GM23338 (cell line): ENCODE measurements at regions not wholly inside any gene's neighbourhood (a gene's known extent, or its start where the extent isn't known, plus 50 kb on each side); places are given as distances from the start of the nearest gene placed in this dataset.

Experiments
- ATAC-seq: fragments of 200-7000 bp; cut with Tn5 transposase; 3 replicates; pipeline ENCODE4 v1.9.1; 2020
- DNase-seq: peaks from one replicate; pipeline ENCODE4 v3.0.0-alpha.2; 2015; ENCODE audit warnings: low spot score
- H2AFZ ChIP-seq: fragments of 200-600 bp; sonication (generic); 2 replicates; pipeline ENCODE4 v1.8.0; 2016; ENCODE audit warnings: antibody characterized with exemption, mild to moderate bottlenecking, moderate library complexity
- H3F3A ChIP-seq: fragments of 200-600 bp; sonication (generic); replicated peaks from 2 replicates; pipeline ENCODE4 v1.8.0; 2017; ENCODE audit warnings: antibody characterized with exemption, mixed run types, low read depth
- H3K27ac ChIP-seq: fragments of 200-600 bp; sonication (generic); 2 replicates; pipeline ENCODE4 v1.6.1; 2016; ENCODE audit warnings: low read depth
- H3K27me3 ChIP-seq: fragments of 200-600 bp; sonication (generic); 2 replicates; pipeline ENCODE4 v1.8.0; 2016; ENCODE audit warnings: mild to moderate bottlenecking, mixed run types, moderate library complexity; ENCODE audit not compliant: insufficient read depth
- H3K36me3 ChIP-seq: fragments of 200-600 bp; sonication (generic); 2 replicates; pipeline ENCODE4 v1.8.0; 2016; ENCODE audit warnings: mild to moderate bottlenecking; ENCODE audit not compliant: insufficient read depth
- H3K4me1 ChIP-seq: fragments of 200-600 bp; sonication (generic); 2 replicates; pipeline ENCODE4 v1.8.0; 2016; ENCODE audit warnings: mild to moderate bottlenecking, moderate library complexity; ENCODE audit not compliant: insufficient read depth
- H3K4me2 ChIP-seq: fragments of 200-600 bp; sonication (generic); 2 replicates; pipeline ENCODE4 v1.7.1; 2017; ENCODE audit warnings: mixed run types
- H3K4me3 ChIP-seq: fragments of 200-600 bp; sonication (generic); 2 replicates; pipeline ENCODE4 v1.6.1; 2016; ENCODE audit warnings: mixed run types
- H3K79me2 ChIP-seq: fragments of 200-600 bp; sonication (generic); replicated peaks from 2 replicates; pipeline ENCODE4 v1.8.0; 2017; ENCODE audit warnings: mild to moderate bottlenecking; ENCODE audit not compliant: insufficient read depth
- H3K9me2 ChIP-seq: fragments of 200-600 bp; sonication (generic); 2 replicates; pipeline ENCODE4 v1.8.0; 2017; ENCODE audit not compliant: insufficient read depth
- H4K20me1 ChIP-seq: fragments of 200-600 bp; sonication (generic); replicated peaks from 2 replicates; pipeline ENCODE4 v1.8.0; 2017; ENCODE audit warnings: mild to moderate bottlenecking; ENCODE audit not compliant: insufficient read depth
- H3K27ac Mint-ChIP-seq: 2 replicates; pipeline ENCODE4 v1.8.0; 2020; ENCODE audit warnings: inconsistent platforms, mild to moderate bottlenecking, moderate library complexity, mixed read lengths
- H3K27me3 Mint-ChIP-seq: 3 replicates; pipeline ENCODE4 v1.8.0; 2022; ENCODE audit warnings: low read depth, mild to moderate bottlenecking, moderate library complexity, mixed read lengths, inconsistent platforms; ENCODE audit not compliant: insufficient read depth, poor library complexity
- H3K36me3 Mint-ChIP-seq: 3 replicates; pipeline ENCODE4 v1.8.0; 2021; ENCODE audit warnings: low read depth, mild to moderate bottlenecking, inconsistent platforms, moderate library complexity, mixed read lengths
- H3K4me1 Mint-ChIP-seq: 3 replicates; pipeline ENCODE4 v1.8.0; 2020; ENCODE audit warnings: mild to moderate bottlenecking, inconsistent platforms, mixed read lengths
- H3K4me3 Mint-ChIP-seq: 3 replicates; pipeline ENCODE4 v1.8.0; 2021; ENCODE audit warnings: moderate library complexity, mild to moderate bottlenecking, inconsistent platforms, mixed read lengths
- H3K9me3 Mint-ChIP-seq: 3 replicates; pipeline ENCODE4 v1.8.0; 2020; ENCODE audit warnings: moderate library complexity, mild to moderate bottlenecking, inconsistent platforms, mixed read lengths
- EZH2 ChIP-seq: fragments of 200-600 bp; sonication (generic); IDR thresholded peaks from one replicate; pipeline ENCODE4 v1.8.0; 2017; ENCODE audit warnings: antibody characterized with exemption, mild to moderate bottlenecking, low read depth; ENCODE audit not compliant: unreplicated experiment
- EZH2phosphoT487 ChIP-seq: fragments of 200-600 bp; sonication (generic); IDR thresholded peaks from one replicate; pipeline ENCODE4 v1.8.1; 2018; ENCODE audit warnings: antibody characterized with exemption; ENCODE audit not compliant: unreplicated experiment
- JUNB ChIP-seq: IDR thresholded peaks from one replicate; pipeline ENCODE4 v1.6.1; 2016; ENCODE audit warnings: antibody characterized with exemption; ENCODE audit not compliant: unreplicated experiment
- POLR2AphosphoS5 ChIP-seq: IDR thresholded peaks from 2 replicates; pipeline ENCODE4 v1.6.1; 2016; ENCODE audit warnings: antibody characterized with exemption, low read depth
- REST ChIP-seq: IDR thresholded peaks from one replicate; pipeline ENCODE4 v1.6.1; 2018; ENCODE audit warnings: antibody characterized with exemption; ENCODE audit not compliant: unreplicated experiment
- STAT1 ChIP-seq: IDR thresholded peaks from one replicate; pipeline ENCODE4 v1.6.1; 2016; ENCODE audit warnings: antibody characterized with exemption; ENCODE audit not compliant: unreplicated experiment
- ZNF114 ChIP-seq: fragments of 250-450 bp; sonication (Bioruptor Pico); IDR thresholded peaks from 2 replicates; pipeline ENCODE4 v1.5.0; 2020; ENCODE audit warnings: mild to moderate bottlenecking, moderate library complexity
- ZNF331 ChIP-seq: fragments of 250-450 bp; sonication (Bioruptor Pico); IDR thresholded peaks from 2 replicates; pipeline ENCODE4 v1.5.0; 2020; ENCODE audit warnings: low read depth, mild to moderate bottlenecking, moderate library complexity
- TF ChIP-seq, protein P1 (sequence below): fragments of 250-450 bp; sonication (Bioruptor Pico); IDR thresholded peaks from 2 replicates; pipeline ENCODE4 v1.5.0; 2020; ENCODE audit warnings: mild to moderate bottlenecking, moderate library complexity
- TF ChIP-seq, protein P2 (sequence below): IDR thresholded peaks from 2 replicates; pipeline ENCODE4 v1.6.1; 2016; ENCODE audit warnings: antibody characterized with exemption

DNA sequence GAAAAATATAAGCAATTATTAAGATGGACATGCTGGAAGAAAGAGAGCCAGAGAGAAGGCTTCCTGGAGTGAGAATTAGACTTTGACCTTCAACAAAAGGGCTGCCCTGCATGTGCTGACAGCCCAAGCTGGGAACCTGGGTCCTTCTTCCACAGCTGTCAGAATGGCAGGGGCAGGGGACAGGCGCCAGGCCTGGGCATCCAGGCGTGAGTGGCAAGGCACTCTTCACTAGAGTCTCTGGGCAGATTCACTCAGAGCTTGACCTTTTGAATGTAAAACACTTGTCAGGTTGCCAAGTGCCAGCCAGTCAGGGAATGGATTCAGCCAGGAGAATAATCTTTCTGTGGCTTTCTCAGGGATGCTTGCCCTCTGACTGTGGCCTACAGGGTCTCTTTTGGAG, 119.1 kb upstream of the CLINT1 start:
- 0 out of 3 replicates have a peak, but pooled peaks cover under 1% of the 10 kb centered on the region for H3K9me3 Mint-ChIP-seq
- H3K27me3 Mint-ChIP-seq, result no peaks in the 10 kb centered on the region
- H3K36me3 Mint-ChIP-seq, result no peaks in the 10 kb centered on the region

More for the DNA sequence above, 119.1 kb upstream of the CLINT1 start:
- H3K4me1 ChIP-seq, result no peaks in the 10 kb centered on the region
- Mint-ChIP-seq H3K4me3 (no peak overlapping the region), H3K27ac (no peak overlapping the region), H3K4me1 (no peaks in the 10 kb centered on the region)
- H3K27ac ChIP-seq, result no peak overlapping the region
- H3K4me3 ChIP-seq, result no peak overlapping the region
- peak overlapping the region; percentile 1; the same call in 1 of the 2 replicates for H2AFZ ChIP-seq
- no peak for TF ChIP-seq POLR2AphosphoS5
- TF ChIP-seq ZNF114 (CRISPR knock-in tag), result no peak
- TF ChIP-seq, protein P1, sequence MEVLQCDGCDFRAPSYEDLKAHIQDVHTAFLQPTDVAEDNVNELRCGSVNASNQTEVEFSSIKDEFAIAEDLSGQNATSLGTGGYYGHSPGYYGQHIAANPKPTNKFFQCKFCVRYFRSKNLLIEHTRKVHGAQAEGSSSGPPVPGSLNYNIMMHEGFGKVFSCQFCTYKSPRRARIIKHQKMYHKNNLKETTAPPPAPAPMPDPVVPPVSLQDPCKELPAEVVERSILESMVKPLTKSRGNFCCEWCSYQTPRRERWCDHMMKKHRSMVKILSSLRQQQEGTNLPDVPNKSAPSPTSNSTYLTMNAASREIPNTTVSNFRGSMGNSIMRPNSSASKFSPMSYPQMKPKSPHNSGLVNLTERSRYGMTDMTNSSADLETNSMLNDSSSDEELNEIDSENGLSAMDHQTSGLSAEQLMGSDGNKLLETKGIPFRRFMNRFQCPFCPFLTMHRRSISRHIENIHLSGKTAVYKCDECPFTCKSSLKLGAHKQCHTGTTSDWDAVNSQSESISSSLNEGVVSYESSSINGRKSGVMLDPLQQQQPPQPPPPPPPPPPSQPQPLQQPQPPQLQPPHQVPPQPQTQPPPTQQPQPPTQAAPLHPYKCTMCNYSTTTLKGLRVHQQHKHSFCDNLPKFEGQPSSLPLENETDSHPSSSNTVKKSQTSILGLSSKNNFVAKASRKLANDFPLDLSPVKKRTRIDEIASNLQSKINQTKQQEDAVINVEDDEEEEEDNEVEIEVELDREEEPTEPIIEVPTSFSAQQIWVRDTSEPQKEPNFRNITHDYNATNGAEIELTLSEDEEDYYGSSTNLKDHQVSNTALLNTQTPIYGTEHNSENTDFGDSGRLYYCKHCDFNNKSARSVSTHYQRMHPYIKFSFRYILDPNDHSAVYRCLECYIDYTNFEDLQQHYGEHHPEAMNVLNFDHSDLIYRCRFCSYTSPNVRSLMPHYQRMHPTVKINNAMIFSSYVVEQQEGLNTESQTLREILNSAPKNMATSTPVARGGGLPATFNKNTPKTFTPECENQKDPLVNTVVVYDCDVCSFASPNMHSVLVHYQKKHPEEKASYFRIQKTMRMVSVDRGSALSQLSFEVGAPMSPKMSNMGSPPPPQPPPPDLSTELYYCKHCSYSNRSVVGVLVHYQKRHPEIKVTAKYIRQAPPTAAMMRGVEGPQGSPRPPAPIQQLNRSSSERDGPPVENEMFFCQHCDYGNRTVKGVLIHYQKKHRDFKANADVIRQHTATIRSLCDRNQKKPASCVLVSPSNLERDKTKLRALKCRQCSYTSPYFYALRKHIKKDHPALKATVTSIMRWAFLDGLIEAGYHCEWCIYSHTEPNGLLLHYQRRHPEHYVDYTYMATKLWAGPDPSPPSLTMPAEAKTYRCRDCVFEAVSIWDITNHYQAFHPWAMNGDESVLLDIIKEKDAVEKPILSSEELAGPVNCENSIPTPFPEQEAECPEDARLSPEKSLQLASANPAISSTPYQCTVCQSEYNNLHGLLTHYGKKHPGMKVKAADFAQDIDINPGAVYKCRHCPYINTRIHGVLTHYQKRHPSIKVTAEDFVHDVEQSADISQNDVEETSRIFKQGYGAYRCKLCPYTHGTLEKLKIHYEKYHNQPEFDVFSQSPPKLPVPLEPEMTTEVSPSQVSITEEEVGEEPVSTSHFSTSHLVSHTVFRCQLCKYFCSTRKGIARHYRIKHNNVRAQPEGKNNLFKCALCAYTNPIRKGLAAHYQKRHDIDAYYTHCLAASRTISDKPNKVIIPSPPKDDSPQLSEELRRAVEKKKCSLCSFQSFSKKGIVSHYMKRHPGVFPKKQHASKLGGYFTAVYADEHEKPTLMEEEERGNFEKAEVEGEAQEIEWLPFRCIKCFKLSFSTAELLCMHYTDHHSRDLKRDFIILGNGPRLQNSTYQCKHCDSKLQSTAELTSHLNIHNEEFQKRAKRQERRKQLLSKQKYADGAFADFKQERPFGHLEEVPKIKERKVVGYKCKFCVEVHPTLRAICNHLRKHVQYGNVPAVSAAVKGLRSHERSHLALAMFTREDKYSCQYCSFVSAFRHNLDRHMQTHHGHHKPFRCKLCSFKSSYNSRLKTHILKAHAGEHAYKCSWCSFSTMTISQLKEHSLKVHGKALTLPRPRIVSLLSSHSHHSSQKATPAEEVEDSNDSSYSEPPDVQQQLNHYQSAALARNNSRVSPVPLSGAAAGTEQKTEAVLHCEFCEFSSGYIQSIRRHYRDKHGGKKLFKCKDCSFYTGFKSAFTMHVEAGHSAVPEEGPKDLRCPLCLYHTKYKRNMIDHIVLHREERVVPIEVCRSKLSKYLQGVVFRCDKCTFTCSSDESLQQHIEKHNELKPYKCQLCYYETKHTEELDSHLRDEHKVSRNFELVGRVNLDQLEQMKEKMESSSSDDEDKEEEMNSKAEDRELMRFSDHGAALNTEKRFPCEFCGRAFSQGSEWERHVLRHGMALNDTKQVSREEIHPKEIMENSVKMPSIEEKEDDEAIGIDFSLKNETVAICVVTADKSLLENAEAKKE, result no peak
- no peak for TF ChIP-seq EZH2phosphoT487
- TF ChIP-seq EZH2, result no peak
- no peak for TF ChIP-seq ZNF331
- TF ChIP-seq STAT1, result no peak
- no peak for TF ChIP-seq JUNB
- TF ChIP-seq, protein P2, sequence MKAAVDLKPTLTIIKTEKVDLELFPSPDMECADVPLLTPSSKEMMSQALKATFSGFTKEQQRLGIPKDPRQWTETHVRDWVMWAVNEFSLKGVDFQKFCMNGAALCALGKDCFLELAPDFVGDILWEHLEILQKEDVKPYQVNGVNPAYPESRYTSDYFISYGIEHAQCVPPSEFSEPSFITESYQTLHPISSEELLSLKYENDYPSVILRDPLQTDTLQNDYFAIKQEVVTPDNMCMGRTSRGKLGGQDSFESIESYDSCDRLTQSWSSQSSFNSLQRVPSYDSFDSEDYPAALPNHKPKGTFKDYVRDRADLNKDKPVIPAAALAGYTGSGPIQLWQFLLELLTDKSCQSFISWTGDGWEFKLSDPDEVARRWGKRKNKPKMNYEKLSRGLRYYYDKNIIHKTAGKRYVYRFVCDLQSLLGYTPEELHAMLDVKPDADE, result no peak
- TF ChIP-seq REST, result no peak
- no peaks in the 10 kb centered on the region for H3K9me2 ChIP-seq
- ATAC-seq, result no peak
- H3K27me3 ChIP-seq, result no peaks in the 10 kb centered on the region
- H3K79me2 ChIP-seq, result no peaks in the 10 kb centered on the region
- H4K20me1 ChIP-seq, result no peaks in the 10 kb centered on the region
- no peak overlapping the region for H3K4me2 ChIP-seq
- peaks cover 2% of the 10 kb centered on the region; the same call in 1 of the 2 replicates for H3K36me3 ChIP-seq
- DNase-seq, result no peak
- no peaks in the 10 kb centered on the region for H3F3A ChIP-seq
